K562 (cell line): ENCODE measurements at regions not wholly inside any gene's neighbourhood (a gene's known extent, or its start where the extent isn't known, plus 50 kb on each side); places are given as distances from the start of the nearest gene placed in this dataset.

ENCODE experiments used
- CTCFL ChIP-seq: IDR thresholded peaks from 2 replicates; pipeline ENCODE4 v1.6.1; 2011; ENCODE audit warnings: borderline replicate concordance, low read depth, mild to moderate bottlenecking, moderate library complexity, low read length; ENCODE audit not compliant: insufficient read depth, poor library complexity, severe bottlenecking
- SPI1 ChIP-seq: IDR thresholded peaks from 2 replicates; pipeline ENCODE4 v1.6.1; 2011; ENCODE audit warnings: low read depth, low read length, control low read depth, borderline replicate concordance
- ZC3H4 ChIP-seq: sonication (generic); formaldehyde crosslinking; IDR thresholded peaks from 2 replicates; pipeline ENCODE4 v1.9.0; 2021; ENCODE audit warnings: missing genetic modification reagents, borderline replicate concordance
- ZKSCAN1 ChIP-seq: fragments of 150-350 bp; IDR thresholded peaks from 2 replicates; pipeline ENCODE4 v1.6.1; 2016; ENCODE audit warnings: low read depth, low read length
- ZNF121 ChIP-seq: sonication (generic); formaldehyde crosslinking; conservative IDR thresholded peaks from 2 replicates; pipeline ENCODE4 v1.8.0; 2022; ENCODE audit warnings: missing genetic modification reagents
- ZNF695 ChIP-seq: fragments of 450-650 bp; formaldehyde crosslinking; IDR thresholded peaks from 2 replicates; pipeline ENCODE4 v1.4.0; 2020; ENCODE audit warnings: mild to moderate bottlenecking, moderate library complexity
- TF ChIP-seq, protein P1 (sequence below), 2 experiments: fragments of 450-650 bp; IDR thresholded peaks; 2 replicates each; pipeline ENCODE4 v1.6.1; 2016; ENCODE audit warnings: mild to moderate bottlenecking in 2 of 2, borderline replicate concordance in 1 of 2, low read depth in 1 of 2, moderate library complexity in 1 of 2
- TF ChIP-seq, protein P2 (sequence below): fragments of 250-450 bp; sonication (Bioruptor Pico); IDR thresholded peaks from 2 replicates; pipeline ENCODE4 v1.8.0; 2021; ENCODE audit warnings: moderate library complexity, mild to moderate bottlenecking, inconsistent platforms
- TF ChIP-seq, protein P3 (sequence below): fragments of 250-450 bp; sonication (Bioruptor Pico); IDR thresholded peaks from 2 replicates; pipeline ENCODE4 v1.4.0; 2020; ENCODE audit warnings: mild to moderate bottlenecking

- TF ChIP-seq, protein P1, sequence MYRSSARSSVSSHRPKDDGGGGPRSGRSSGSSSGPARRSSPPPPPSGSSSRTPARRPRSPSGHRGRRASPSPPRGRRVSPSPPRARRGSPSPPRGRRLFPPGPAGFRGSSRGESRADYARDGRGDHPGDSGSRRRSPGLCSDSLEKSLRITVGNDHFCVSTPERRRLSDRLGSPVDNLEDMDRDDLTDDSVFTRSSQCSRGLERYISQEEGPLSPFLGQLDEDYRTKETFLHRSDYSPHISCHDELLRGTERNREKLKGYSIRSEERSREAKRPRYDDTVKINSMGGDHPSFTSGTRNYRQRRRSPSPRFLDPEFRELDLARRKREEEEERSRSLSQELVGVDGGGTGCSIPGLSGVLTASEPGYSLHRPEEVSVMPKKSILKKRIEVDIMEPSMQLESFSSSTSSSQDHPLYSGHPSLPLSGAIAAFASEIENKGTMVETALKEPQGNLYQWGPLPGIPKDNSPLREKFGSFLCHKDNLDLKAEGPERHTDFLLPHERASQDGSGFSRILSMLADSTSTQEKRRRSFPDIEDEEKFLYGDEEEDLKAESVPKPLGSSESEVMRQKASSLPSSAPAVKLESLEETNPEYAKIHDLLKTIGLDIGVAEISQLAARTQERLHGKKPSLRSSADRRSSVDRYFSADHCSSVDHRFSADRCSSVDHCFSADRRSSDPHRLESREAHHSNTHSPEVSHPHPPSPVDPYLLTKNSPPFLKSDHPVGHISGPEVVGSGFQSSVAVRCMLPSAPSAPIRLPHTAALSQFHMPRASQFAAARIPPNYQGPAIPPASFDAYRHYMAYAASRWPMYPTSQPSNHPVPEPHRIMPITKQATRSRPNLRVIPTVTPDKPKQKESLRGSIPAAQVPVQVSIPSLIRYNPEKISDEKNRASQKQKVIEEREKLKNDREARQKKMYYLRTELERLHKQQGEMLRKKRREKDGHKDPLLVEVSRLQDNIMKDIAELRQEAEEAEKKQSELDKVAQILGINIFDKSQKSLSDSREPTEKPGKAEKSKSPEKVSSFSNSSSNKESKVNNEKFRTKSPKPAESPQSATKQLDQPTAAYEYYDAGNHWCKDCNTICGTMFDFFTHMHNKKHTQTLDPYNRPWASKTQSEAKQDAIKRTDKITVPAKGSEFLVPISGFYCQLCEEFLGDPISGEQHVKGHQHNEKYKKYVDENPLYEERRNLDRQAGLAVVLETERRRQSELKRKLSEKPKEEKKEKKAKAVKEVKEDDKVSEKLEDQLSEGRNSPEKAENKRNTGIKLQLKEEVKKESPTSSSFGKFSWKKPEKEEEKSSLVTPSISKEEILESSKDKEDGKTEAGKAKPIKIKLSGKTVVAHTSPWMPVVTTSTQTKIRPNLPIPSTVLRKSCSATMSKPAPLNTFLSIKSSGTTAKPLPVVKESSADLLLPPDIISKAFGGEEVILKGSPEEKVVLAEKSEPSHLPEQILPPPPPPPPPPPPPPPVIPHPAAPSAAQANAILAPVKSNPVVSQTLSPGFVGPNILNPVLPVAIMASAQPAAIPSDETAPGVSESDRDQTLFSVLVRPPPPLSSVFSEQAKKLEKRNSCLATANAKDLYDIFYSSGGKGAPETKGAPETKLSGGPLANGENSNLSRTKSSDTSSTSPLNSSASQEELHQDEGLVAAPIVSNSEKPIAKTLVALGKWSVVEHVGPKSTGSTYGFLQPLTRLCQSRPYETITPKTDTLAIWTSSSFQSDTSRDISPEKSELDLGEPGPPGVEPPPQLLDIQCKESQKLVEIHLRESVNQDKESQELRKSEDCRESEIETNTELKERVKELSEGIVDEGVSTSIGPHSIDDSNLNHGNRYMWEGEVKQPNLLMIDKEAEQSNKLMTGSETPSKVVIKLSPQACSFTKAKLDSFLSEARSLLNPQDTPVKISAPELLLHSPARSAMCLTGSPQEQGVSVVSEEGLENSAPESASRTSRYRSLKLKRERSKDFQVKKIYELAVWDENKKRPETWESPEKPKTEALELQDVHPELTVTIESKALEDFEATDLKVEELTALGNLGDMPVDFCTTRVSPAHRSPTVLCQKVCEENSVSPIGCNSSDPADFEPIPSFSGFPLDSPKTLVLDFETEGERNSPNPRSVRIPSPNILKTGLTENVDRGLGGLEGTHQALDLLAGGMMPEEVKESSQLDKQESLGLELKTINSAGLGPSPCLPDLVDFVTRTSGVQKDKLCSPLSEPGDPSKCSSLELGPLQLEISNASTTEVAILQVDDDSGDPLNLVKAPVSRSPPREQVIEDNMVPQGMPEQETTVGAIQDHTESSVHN (IDR thresholded peaks at IDR 0.05; ENCODE audit: borderline replicate concordance in 1 of 2, low read depth in 1 of 2), result no peak
- TF ChIP-seq ZKSCAN1 (no peak), ZC3H4 (CRISPR knock-in tag) (no peak), ZNF695 (CRISPR knock-in tag) (no peak), SPI1 (no peak), CTCFL (no peak), ZNF121 (CRISPR knock-in tag) (no peak)
- TF ChIP-seq, protein P2, sequence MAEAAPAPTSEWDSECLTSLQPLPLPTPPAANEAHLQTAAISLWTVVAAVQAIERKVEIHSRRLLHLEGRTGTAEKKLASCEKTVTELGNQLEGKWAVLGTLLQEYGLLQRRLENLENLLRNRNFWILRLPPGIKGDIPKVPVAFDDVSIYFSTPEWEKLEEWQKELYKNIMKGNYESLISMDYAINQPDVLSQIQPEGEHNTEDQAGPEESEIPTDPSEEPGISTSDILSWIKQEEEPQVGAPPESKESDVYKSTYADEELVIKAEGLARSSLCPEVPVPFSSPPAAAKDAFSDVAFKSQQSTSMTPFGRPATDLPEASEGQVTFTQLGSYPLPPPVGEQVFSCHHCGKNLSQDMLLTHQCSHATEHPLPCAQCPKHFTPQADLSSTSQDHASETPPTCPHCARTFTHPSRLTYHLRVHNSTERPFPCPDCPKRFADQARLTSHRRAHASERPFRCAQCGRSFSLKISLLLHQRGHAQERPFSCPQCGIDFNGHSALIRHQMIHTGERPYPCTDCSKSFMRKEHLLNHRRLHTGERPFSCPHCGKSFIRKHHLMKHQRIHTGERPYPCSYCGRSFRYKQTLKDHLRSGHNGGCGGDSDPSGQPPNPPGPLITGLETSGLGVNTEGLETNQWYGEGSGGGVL (CRISPR knock-in tag), result no peak
- TF ChIP-seq, protein P3, sequence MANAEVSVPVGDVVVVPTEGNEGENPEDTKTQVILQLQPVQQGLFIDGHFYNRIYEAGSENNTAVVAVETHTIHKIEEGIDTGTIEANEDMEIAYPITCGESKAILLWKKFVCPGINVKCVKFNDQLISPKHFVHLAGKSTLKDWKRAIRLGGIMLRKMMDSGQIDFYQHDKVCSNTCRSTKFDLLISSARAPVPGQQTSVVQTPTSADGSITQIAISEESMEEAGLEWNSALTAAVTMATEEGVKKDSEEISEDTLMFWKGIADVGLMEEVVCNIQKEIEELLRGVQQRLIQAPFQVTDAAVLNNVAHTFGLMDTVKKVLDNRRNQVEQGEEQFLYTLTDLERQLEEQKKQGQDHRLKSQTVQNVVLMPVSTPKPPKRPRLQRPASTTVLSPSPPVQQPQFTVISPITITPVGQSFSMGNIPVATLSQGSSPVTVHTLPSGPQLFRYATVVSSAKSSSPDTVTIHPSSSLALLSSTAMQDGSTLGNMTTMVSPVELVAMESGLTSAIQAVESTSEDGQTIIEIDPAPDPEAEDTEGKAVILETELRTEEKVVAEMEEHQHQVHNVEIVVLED, result no peak
Measured at GRCh38 chr5:158376679-158377078, 517.7 kb upstream of the CLINT1 start (continued).
